Activated T-cell treated with anti-CD3 and anti-CD28 coated beads, Interleukin-2, amount 50 U/mL, for 24 hours (primary cell): ENCODE measurements at regions not wholly inside any gene's neighbourhood (a gene's known extent, or its start where the extent isn't known, plus 50 kb on each side); places are given as distances from the start of the nearest gene placed in this dataset.

Source experiments
- DNase-seq: peaks from one replicate; pipeline ENCODE4 v3.0.0-alpha.2; 2020
- H3K27ac Mint-ChIP-seq: 2 replicates; pipeline ENCODE4 v1.8.0; 2020; ENCODE audit warnings: mild to moderate bottlenecking, mixed read lengths
- H3K27me3 Mint-ChIP-seq: 2 replicates; pipeline ENCODE4 v1.8.0; 2020; ENCODE audit warnings: mixed read lengths
- H3K36me3 Mint-ChIP-seq: 2 replicates; pipeline ENCODE4 v1.8.0; 2020; ENCODE audit warnings: low read depth, mixed read lengths
- H3K4me1 Mint-ChIP-seq: 2 replicates; pipeline ENCODE4 v1.8.0; 2020; ENCODE audit warnings: low read depth, mixed read lengths
- H3K4me3 Mint-ChIP-seq: 2 replicates; pipeline ENCODE4 v1.8.0; 2020; ENCODE audit warnings: mild to moderate bottlenecking, moderate library complexity, mixed read lengths
- H3K9me3 Mint-ChIP-seq: 2 replicates; pipeline ENCODE4 v1.8.0; 2020; ENCODE audit warnings: mixed read lengths

- Mint-ChIP-seq H3K4me3 (no peak overlapping the region), H3K27me3 (peaks cover 10% of the 10 kb centered on the region), H3K27ac (no peak overlapping the region), H3K9me3 (peaks cover 8% of the 10 kb centered on the region), H3K36me3 (no peaks in the 10 kb centered on the region), H3K4me1 (no peaks in the 10 kb centered on the region)
- no peak for DNase-seq
Observed at GRCh38 chr5:66477596-66477995, 118.6 kb upstream of the MAST4 start.

DNA sequence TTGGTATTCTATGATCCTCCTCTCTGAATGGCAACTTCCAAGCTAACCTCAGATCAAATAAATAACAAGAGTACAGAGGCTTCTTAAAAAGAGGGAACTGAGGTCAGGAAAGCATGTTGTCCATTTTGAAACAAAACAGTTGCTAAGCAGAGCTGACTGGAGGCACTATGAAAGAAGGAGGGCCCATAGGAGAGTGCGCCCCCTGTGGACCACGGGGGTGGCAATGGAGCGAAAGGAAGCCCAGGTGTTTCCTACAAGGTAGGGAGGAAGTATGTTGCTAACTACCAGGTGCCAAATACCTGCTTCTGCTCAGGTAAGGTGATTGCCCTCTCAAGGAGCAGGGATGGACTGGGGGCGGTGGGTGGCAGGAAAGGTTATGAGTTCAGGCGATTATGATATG lies 101.8 kb upstream of the MAST4 start:
- Mint-ChIP-seq H3K27ac (no peak overlapping the region), H3K36me3 (no peaks in the 10 kb centered on the region), H3K4me3 (no peak overlapping the region), H3K27me3 (peaks cover 22% of the 10 kb centered on the region), H3K4me1 (no peaks in the 10 kb centered on the region), H3K9me3 (no peaks in the 10 kb centered on the region)
- DNase-seq: no peak

- Mint-ChIP-seq H3K36me3 (no peaks in the 10 kb centered on the region), H3K27me3 (peaks cover 17% of the 10 kb centered on the region), H3K27ac (no peak overlapping the region), H3K4me1 (no peaks in the 10 kb centered on the region), H3K4me3 (no peak overlapping the region), H3K9me3 (no peaks in the 10 kb centered on the region)
- DNase-seq: no peak
Observed at GRCh38 chr5:66498791-66499207, 97.4 kb upstream of the MAST4 start.

DNA sequence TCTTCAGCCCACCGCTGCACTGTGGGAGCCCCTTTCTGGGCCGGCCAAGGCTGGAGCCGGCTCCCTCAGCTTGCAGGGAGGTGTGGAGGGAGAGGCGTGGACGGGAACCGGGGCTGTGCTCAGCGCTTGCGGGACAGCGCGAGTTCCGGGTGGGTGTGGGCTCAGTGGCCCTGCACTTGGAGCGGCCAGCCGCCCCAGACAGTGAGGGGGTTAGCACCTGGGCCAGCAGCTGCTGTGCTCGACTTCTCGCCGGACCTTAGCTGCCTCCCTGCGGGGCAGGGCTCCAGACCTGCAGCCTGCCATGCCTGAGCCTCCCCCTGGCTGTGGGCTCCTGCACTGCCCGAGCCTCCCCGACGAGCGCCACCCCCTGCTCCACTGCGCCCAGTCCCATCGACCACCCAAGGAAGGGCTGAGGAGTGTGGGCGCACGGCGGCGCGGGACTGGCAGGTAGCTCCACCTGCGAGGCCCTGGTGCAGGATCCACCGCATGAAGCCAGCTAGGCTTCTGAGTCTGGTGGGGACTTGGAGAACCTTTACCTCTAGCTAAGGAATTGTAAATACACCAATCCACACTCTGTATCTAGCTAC lies 92.9 kb upstream of the MAST4 start:
- Mint-ChIP-seq H3K27me3 (peaks cover 5% of the 10 kb centered on the region), H3K4me3 (no peak overlapping the region), H3K4me1 (no peaks in the 10 kb centered on the region), H3K36me3 (no peaks in the 10 kb centered on the region), H3K27ac (no peak overlapping the region), H3K9me3 (no peaks in the 10 kb centered on the region)
- no peak for DNase-seq

DNA sequence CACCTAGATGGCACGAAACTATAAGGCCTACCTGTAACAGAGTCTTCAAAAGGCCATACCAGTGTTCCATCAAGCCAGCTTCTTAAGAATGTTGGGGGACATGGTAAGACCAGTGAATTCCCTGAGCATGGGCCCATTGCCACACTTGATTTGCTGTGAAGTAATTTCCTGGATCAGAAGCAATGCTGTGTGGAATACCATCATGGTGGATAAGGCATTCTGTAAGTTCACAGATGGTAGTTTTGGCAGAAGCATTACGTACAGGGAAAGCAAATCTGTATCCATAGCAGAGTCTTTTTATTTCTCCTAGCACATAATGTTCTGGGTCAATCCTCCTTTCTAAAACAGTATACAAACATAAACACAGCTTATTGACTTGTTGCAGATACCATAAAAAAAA lies 89.1 kb upstream of the MAST4 start:
- H3K9me3 Mint-ChIP-seq: no peaks in the 10 kb centered on the region
- no peaks in the 10 kb centered on the region for H3K4me1 Mint-ChIP-seq
- no peak overlapping the region for H3K4me3 Mint-ChIP-seq
- H3K36me3 Mint-ChIP-seq: no peaks in the 10 kb centered on the region
- no peak for DNase-seq
- H3K27me3 Mint-ChIP-seq: peaks cover 23% of the 10 kb centered on the region
- H3K27ac Mint-ChIP-seq: no peak overlapping the region

DNA sequence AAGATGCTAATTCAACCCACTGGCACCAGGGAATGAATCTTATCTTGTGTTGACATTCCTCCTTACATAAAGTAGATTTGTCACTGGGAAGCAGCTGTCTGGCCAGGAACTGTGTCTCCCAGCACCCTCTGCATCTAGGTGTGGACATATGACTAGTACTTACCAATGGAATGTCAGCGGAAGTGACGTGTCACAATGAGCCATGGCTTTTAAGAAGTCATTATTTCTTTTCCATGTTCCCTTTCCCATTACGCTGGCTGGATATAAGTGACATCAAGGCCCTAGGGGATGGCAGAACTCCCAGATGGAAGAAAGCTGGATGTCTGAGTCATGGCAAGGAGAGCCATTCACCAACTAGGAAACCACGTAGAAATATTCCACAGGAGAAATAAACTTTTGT lies 84.7 kb upstream of the MAST4 start:
- DNase-seq: no peak
- no peak overlapping the region for H3K4me3 Mint-ChIP-seq
- H3K36me3 Mint-ChIP-seq: no peaks in the 10 kb centered on the region
- no peak overlapping the region for H3K27ac Mint-ChIP-seq
- H3K9me3 Mint-ChIP-seq: no peaks in the 10 kb centered on the region
- H3K27me3 Mint-ChIP-seq: peaks cover 19% of the 10 kb centered on the region
- no peaks in the 10 kb centered on the region for H3K4me1 Mint-ChIP-seq

- H3K4me1 Mint-ChIP-seq: no peaks in the 10 kb centered on the region
- H3K36me3 Mint-ChIP-seq: no peaks in the 10 kb centered on the region
- no peaks in the 10 kb centered on the region for H3K9me3 Mint-ChIP-seq
- H3K27ac Mint-ChIP-seq: no peak overlapping the region
- no peak for DNase-seq
- no peak overlapping the region for H3K4me3 Mint-ChIP-seq
- H3K27me3 Mint-ChIP-seq: peaks cover 19% of the 10 kb centered on the region
Observed at GRCh38 chr5:66513130-66513529, 83.1 kb upstream of the MAST4 start.

DNA sequence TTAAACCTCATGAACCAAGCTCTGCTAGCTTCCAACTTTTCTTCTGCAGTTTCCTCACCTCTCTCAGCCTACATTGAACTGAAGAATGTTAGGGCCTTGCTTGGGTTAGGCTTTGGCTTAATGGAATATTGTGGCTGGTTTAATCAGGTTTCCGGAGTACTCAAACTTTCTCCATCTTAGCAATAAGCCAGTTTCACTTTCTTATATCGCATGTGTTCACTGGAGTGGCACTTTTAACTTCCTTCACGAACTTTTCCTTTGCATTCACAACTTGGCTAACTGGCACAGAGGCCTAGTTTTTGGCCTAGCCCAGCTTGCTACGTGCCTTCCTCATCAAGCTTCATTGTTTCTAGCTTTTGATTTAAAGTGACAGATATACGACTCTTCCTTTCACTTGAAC lies 81.0 kb upstream of the MAST4 start:
- H3K9me3 Mint-ChIP-seq: no peaks in the 10 kb centered on the region
- no peak overlapping the region for H3K4me3 Mint-ChIP-seq
- H3K4me1 Mint-ChIP-seq: no peaks in the 10 kb centered on the region
- H3K27me3 Mint-ChIP-seq: peaks cover 12% of the 10 kb centered on the region
- no peak overlapping the region for H3K27ac Mint-ChIP-seq
- H3K36me3 Mint-ChIP-seq: no peaks in the 10 kb centered on the region
- DNase-seq: no peak

GRCh38 chr5:66516550-66516949 lies 79.6 kb upstream of the MAST4 start:
- no peak overlapping the region for H3K4me3 Mint-ChIP-seq
- no peak for DNase-seq
- no peaks in the 10 kb centered on the region for H3K4me1 Mint-ChIP-seq
- H3K27me3 Mint-ChIP-seq: peaks cover 1% of the 10 kb centered on the region
- H3K9me3 Mint-ChIP-seq: peaks cover 7% of the 10 kb centered on the region
- H3K36me3 Mint-ChIP-seq: no peaks in the 10 kb centered on the region
- no peak overlapping the region for H3K27ac Mint-ChIP-seq

DNA sequence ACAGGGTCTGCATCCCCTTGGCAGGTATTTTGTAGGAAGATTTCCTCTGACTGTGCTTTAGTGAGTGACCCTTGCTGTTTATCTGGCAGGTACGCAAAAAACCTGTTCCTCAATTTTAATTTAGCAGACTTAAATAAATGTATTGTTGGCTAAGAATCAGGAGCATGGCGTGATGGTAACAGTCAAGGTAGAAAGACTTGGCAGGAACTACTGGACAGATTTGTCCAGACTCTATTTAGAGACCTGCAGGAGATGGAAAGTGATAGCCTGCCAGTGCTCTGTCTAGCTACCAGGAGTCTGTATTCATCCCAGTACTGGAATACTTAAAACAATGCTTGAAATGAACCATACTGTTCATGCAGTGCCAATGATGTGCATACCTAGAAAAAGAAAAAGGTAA lies 78.8 kb upstream of the MAST4 start:
- no peak overlapping the region for H3K27ac Mint-ChIP-seq
- no peaks in the 10 kb centered on the region for H3K4me1 Mint-ChIP-seq
- no peaks in the 10 kb centered on the region for H3K36me3 Mint-ChIP-seq
- DNase-seq: no peak
- H3K27me3 Mint-ChIP-seq: no peaks in the 10 kb centered on the region
- peaks cover 10% of the 10 kb centered on the region for H3K9me3 Mint-ChIP-seq
- no peak overlapping the region for H3K4me3 Mint-ChIP-seq

GRCh38 chr5:66518052-66518451 lies 78.1 kb upstream of the MAST4 start:
- no peaks in the 10 kb centered on the region for H3K27me3 Mint-ChIP-seq
- no peaks in the 10 kb centered on the region for H3K36me3 Mint-ChIP-seq
- peaks cover 10% of the 10 kb centered on the region for H3K9me3 Mint-ChIP-seq
- DNase-seq: no peak
- no peaks in the 10 kb centered on the region for H3K4me1 Mint-ChIP-seq
- H3K27ac Mint-ChIP-seq: no peak overlapping the region
- no peak overlapping the region for H3K4me3 Mint-ChIP-seq

GRCh38 chr5:66518753-66519152 lies 77.4 kb upstream of the MAST4 start:
- Mint-ChIP-seq H3K27me3 (no peaks in the 10 kb centered on the region), H3K36me3 (no peaks in the 10 kb centered on the region), H3K9me3 (peaks cover 10% of the 10 kb centered on the region), H3K27ac (no peak overlapping the region), H3K4me1 (no peaks in the 10 kb centered on the region), H3K4me3 (no peak overlapping the region)
- no peak for DNase-seq

DNA sequence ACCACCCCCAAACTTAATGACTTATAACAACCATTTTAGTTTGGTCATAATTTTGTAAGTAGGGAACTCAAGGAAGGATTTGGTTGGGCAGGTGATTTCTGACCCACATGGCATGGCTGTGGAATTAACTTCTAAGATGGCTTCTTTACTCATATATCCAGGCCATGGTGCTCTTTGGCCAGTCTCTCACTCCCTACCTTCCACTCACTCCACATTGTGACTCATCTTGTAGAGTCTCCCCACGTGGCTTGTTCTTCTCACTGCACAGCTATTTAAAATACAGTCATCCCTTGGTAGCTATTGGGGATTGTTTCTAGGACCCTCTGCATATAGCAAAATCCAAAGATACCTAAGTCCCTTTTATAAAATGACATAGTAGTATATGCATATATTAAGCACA lies 76.6 kb upstream of the MAST4 start:
- no peaks in the 10 kb centered on the region for H3K4me1 Mint-ChIP-seq
- no peaks in the 10 kb centered on the region for H3K36me3 Mint-ChIP-seq
- peaks cover 6% of the 10 kb centered on the region for H3K27me3 Mint-ChIP-seq
- DNase-seq: no peak
- H3K9me3 Mint-ChIP-seq: peaks cover 10% of the 10 kb centered on the region
- H3K4me3 Mint-ChIP-seq: no peak overlapping the region
- no peak overlapping the region for H3K27ac Mint-ChIP-seq

DNA sequence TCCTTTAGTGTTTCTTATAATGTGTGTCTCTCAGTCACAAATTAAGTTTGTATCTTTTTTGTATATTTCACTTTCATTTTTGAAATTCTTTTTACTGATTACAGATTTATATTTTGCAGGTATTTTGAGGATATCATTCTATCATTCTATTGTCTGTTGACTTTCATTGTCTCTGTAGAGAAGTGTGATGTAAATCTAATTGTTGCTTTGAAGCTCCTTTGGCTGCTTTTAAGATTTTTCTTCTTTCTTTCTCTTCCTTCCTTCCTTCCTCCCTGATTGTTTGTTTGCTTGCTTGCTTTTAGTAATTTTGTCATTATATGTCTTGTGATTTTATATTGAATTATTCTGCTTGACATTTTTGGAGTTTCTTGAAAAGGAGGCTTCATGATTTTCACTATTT lies 75.3 kb upstream of the MAST4 start:
- Mint-ChIP-seq H3K27me3 (peaks cover 12% of the 10 kb centered on the region), H3K27ac (no peak overlapping the region), H3K4me1 (no peaks in the 10 kb centered on the region), H3K36me3 (no peaks in the 10 kb centered on the region), H3K9me3 (peaks cover 10% of the 10 kb centered on the region), H3K4me3 (no peak overlapping the region)
- no peak for DNase-seq

GRCh38 chr5:66527478-66528035 lies 68.6 kb upstream of the MAST4 start:
- DNase-seq: no peak
- Mint-ChIP-seq H3K36me3 (no peaks in the 10 kb centered on the region), H3K9me3 (no peaks in the 10 kb centered on the region), H3K27me3 (peaks cover 34% of the 10 kb centered on the region), H3K27ac (no peak overlapping the region), H3K4me1 (no peaks in the 10 kb centered on the region), H3K4me3 (no peak overlapping the region)

DNA sequence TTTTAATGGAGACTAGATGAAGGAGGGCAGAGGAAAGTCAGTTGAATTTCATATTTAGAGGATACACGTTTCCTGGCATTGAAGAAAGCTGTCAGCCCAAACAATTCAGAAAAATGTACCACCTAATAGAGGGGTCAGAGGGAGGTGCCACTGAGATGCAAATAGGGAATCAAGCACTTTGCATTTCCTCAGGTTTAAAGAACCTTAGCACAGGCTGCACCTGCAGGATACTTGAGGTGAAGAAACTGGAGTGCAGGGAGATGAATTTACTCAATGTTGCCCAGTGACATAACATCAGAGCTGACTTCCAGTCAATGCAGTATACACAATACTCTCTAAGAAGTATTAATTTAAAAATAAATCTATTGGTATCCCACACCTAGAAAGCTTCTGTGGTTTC lies 67.0 kb upstream of the MAST4 start:
- Mint-ChIP-seq H3K27ac (no peak overlapping the region), H3K36me3 (no peaks in the 10 kb centered on the region), H3K9me3 (no peaks in the 10 kb centered on the region), H3K27me3 (peaks cover 32% of the 10 kb centered on the region), H3K4me3 (no peak overlapping the region), H3K4me1 (no peaks in the 10 kb centered on the region)
- no peak for DNase-seq
